ENCODE measurements at regions not wholly inside any gene's neighbourhood (a gene's known extent, or its start where the extent isn't known, plus 50 kb on each side); places are given as distances from the start of the nearest gene placed in this dataset.

GRCh38 chr1:60283690-60284089, 210.1 kb upstream of the C1orf87 start:
- no peaks in the 10 kb centered on the region for H3K4me1 ChIP-seq
- H3K79me2 ChIP-seq, result no peaks in the 10 kb centered on the region
- no peaks in the 10 kb centered on the region for H3K9me3 ChIP-seq (ENCODE audit: control insufficient read depth, low read length)
- H3K4me2 ChIP-seq (ENCODE audit: low read length), result no peak overlapping the region
- H2AFZ ChIP-seq, result no peak overlapping the region
- no peaks in the 10 kb centered on the region for H3K27me3 ChIP-seq (ENCODE audit: control insufficient read depth, insufficient read depth, low read length)
- H3K4me3 ChIP-seq (ENCODE audit: low read depth, low read length), result no peak overlapping the region
- H3K9ac ChIP-seq, result no peak overlapping the region
- no peaks in the 10 kb centered on the region for H3K36me3 ChIP-seq (ENCODE audit: control insufficient read depth, insufficient read depth, low read length)
- H3K27ac ChIP-seq, result no peak overlapping the region
- TF ChIP-seq, protein P1, sequence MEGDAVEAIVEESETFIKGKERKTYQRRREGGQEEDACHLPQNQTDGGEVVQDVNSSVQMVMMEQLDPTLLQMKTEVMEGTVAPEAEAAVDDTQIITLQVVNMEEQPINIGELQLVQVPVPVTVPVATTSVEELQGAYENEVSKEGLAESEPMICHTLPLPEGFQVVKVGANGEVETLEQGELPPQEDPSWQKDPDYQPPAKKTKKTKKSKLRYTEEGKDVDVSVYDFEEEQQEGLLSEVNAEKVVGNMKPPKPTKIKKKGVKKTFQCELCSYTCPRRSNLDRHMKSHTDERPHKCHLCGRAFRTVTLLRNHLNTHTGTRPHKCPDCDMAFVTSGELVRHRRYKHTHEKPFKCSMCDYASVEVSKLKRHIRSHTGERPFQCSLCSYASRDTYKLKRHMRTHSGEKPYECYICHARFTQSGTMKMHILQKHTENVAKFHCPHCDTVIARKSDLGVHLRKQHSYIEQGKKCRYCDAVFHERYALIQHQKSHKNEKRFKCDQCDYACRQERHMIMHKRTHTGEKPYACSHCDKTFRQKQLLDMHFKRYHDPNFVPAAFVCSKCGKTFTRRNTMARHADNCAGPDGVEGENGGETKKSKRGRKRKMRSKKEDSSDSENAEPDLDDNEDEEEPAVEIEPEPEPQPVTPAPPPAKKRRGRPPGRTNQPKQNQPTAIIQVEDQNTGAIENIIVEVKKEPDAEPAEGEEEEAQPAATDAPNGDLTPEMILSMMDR (IDR thresholded peaks at IDR 0.05), result no peak

- no peaks in the 10 kb centered on the region for H3K4me1 ChIP-seq
- no peak overlapping the region for H3K9ac ChIP-seq
- H3K36me3 ChIP-seq (ENCODE audit: control insufficient read depth, insufficient read depth, low read length), result no peaks in the 10 kb centered on the region
- peak overlapping the region; percentile 38 for H2AFZ ChIP-seq
- H3K4me3 ChIP-seq (ENCODE audit: low read depth, low read length), result no peak overlapping the region
- no peaks in the 10 kb centered on the region for H3K27me3 ChIP-seq (ENCODE audit: control insufficient read depth, insufficient read depth, low read length)
- no peaks in the 10 kb centered on the region for H3K9me3 ChIP-seq (ENCODE audit: control insufficient read depth, low read length)
- no peak overlapping the region for H3K27ac ChIP-seq
- TF ChIP-seq, protein P1 (IDR thresholded peaks at IDR 0.05), result peak; percentile 65
- no peak overlapping the region for H3K4me2 ChIP-seq (ENCODE audit: low read length)
- H3K79me2 ChIP-seq, result no peaks in the 10 kb centered on the region
These were observed 207.9 kb upstream of the C1orf87 start for GRCh38 chr1:60281360-60281932.

DNA sequence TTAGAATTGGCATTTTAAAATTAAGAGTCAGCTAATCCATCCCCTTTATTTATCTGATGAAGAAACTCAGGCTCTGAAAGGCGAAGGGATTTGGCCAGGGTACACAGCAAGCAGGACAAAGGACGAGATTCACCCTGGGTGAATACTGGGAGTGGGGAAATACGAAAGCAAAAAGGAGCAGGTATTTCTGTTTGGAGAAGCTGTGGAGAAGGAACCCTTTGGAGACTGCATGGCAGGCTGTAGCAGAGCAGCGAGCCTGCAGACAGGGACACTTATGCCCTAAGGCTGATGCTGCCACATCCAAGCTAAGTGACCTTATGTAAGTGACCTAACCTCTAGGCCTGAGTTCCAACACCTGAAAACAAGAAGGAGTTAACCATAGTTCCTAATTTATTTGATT, 207.2 kb upstream of the C1orf87 start:
- Histone ChIP-seq H3K9ac (no peak overlapping the region), H3K4me1 (no peaks in the 10 kb centered on the region), H3K27me3 (ENCODE audit: control insufficient read depth, insufficient read depth, low read length) (no peaks in the 10 kb centered on the region), H2AFZ (no peak overlapping the region), H3K4me2 (ENCODE audit: low read length) (no peak overlapping the region), H3K36me3 (ENCODE audit: control insufficient read depth, insufficient read depth, low read length) (no peaks in the 10 kb centered on the region), H3K27ac (no peak overlapping the region), H3K4me3 (ENCODE audit: low read depth, low read length) (no peak overlapping the region), H3K9me3 (ENCODE audit: control insufficient read depth, low read length) (no peaks in the 10 kb centered on the region), H3K79me2 (no peaks in the 10 kb centered on the region)
- TF ChIP-seq, protein P1 (IDR thresholded peaks at IDR 0.05), result no peak

DNA sequence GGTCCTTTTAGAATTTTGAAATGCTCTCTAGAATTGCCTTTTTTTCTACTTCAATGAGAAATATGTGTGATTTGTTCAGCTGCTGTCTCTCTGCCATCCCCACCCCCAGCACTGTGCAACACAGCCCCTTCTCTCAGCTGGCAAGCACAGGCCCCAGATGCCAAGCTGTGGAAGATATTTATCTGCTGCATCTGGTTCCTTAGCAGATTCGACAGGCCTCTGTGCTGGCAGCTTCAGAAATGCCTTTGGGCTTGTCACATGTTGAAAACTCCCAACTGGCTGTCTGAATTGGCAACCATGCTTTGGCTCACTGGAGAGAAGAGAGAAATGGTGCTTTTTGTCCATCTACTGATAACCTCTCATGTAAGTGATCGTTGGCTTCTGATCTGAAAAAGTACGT, 206.7 kb upstream of the C1orf87 start:
- H3K4me1 ChIP-seq, result no peaks in the 10 kb centered on the region
- H2AFZ ChIP-seq, result no peak overlapping the region
- no peaks in the 10 kb centered on the region for H3K9me3 ChIP-seq (ENCODE audit: control insufficient read depth, low read length)
- no peaks in the 10 kb centered on the region for H3K27me3 ChIP-seq (ENCODE audit: control insufficient read depth, insufficient read depth, low read length)
- H3K9ac ChIP-seq, result no peak overlapping the region
- no peak overlapping the region for H3K4me2 ChIP-seq (ENCODE audit: low read length)
- no peaks in the 10 kb centered on the region for H3K36me3 ChIP-seq (ENCODE audit: control insufficient read depth, insufficient read depth, low read length)
- no peak overlapping the region for H3K27ac ChIP-seq
- no peak overlapping the region for H3K4me3 ChIP-seq (ENCODE audit: low read depth, low read length)
- H3K79me2 ChIP-seq, result no peaks in the 10 kb centered on the region
- TF ChIP-seq, protein P1 (IDR thresholded peaks at IDR 0.05), result no peak

GRCh38 chr1:60279798-60280197, 206.2 kb upstream of the C1orf87 start:
- Histone ChIP-seq H3K36me3 (ENCODE audit: control insufficient read depth, insufficient read depth, low read length) (no peaks in the 10 kb centered on the region), H3K4me3 (ENCODE audit: low read depth, low read length) (no peak overlapping the region), H3K27ac (no peak overlapping the region), H2AFZ (no peak overlapping the region), H3K4me2 (ENCODE audit: low read length) (no peak overlapping the region), H3K9ac (no peak overlapping the region), H3K79me2 (no peaks in the 10 kb centered on the region), H3K27me3 (ENCODE audit: control insufficient read depth, insufficient read depth, low read length) (no peaks in the 10 kb centered on the region), H3K9me3 (ENCODE audit: control insufficient read depth, low read length) (no peaks in the 10 kb centered on the region), H3K4me1 (no peaks in the 10 kb centered on the region)
- TF ChIP-seq, protein P1 (IDR thresholded peaks at IDR 0.05), result no peak
